ENCODE measurements at regions not wholly inside any gene's neighbourhood (a gene's known extent, or its start where the extent isn't known, plus 50 kb on each side); places are given as distances from the start of the nearest gene placed in this dataset.

DNA sequence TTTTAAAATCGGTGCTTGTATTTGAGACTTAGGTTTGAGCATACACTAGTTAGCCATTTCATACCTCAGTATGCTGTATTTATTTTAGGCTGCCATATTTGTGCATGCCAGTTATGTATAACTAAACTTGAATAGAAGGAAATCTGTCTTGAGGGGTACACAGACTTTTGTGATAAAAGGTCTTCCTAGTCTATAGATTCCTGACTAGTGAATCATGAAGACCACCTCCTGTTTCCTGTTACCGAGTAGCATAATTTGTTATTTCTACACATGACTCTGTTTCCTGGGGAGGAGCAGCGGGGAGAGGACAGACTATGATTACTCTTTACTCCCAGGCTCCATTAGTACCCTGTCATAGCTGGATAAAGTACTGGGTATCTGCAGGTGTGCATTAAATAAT lies 316.8 kb upstream of the SNX7 start:
- Histone ChIP-seq H3K36me3 (ENCODE audit: control insufficient read depth, insufficient read depth, low read length) (no peaks in the 10 kb centered on the region), H3K4me3 (ENCODE audit: low read depth, low read length) (no peak overlapping the region), H3K27me3 (ENCODE audit: control insufficient read depth, insufficient read depth, low read length) (no peaks in the 10 kb centered on the region)
- DNase-seq (ENCODE audit: low read depth): no peak
- TF ChIP-seq, protein P1, sequence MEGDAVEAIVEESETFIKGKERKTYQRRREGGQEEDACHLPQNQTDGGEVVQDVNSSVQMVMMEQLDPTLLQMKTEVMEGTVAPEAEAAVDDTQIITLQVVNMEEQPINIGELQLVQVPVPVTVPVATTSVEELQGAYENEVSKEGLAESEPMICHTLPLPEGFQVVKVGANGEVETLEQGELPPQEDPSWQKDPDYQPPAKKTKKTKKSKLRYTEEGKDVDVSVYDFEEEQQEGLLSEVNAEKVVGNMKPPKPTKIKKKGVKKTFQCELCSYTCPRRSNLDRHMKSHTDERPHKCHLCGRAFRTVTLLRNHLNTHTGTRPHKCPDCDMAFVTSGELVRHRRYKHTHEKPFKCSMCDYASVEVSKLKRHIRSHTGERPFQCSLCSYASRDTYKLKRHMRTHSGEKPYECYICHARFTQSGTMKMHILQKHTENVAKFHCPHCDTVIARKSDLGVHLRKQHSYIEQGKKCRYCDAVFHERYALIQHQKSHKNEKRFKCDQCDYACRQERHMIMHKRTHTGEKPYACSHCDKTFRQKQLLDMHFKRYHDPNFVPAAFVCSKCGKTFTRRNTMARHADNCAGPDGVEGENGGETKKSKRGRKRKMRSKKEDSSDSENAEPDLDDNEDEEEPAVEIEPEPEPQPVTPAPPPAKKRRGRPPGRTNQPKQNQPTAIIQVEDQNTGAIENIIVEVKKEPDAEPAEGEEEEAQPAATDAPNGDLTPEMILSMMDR (IDR thresholded peaks at IDR 0.05; ENCODE audit: insufficient read depth, low read length, poor library complexity, severe bottlenecking): no peak

DNA sequence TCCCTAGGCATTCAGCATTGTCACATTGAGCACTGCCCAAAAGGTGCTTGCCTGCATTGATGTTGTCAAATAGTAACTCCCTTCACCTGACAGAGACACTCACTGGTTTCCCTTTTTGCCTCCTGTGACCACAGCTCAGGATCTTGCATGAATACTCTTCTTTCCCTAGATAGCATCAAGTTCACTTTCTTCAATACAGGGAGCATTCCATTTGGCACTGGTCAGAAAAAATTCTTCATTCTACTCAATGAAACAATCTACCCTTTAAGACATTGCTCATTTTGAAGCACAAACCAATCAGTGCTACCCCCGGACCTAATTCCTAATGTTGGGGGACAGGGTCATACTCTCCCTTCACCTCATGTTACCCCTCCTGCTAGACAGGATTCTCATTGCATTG lies 319.0 kb upstream of the SNX7 start:
- no peaks in the 10 kb centered on the region for H3K27me3 ChIP-seq (ENCODE audit: control insufficient read depth, insufficient read depth, low read length)
- DNase-seq (ENCODE audit: low read depth): no peak
- TF ChIP-seq, protein P1 (IDR thresholded peaks at IDR 0.05; ENCODE audit: insufficient read depth, low read length, poor library complexity, severe bottlenecking): no peak
- no peak overlapping the region for H3K4me3 ChIP-seq (ENCODE audit: low read depth, low read length)
- no peaks in the 10 kb centered on the region for H3K36me3 ChIP-seq (ENCODE audit: control insufficient read depth, insufficient read depth, low read length)

GRCh38 chr1:98340511-98340910 lies 321.0 kb upstream of the SNX7 start:
- TF ChIP-seq, protein P1 (IDR thresholded peaks at IDR 0.05; ENCODE audit: insufficient read depth, low read length, poor library complexity, severe bottlenecking): no peak

GRCh38 chr1:98336472-98337083 lies 324.9 kb upstream of the SNX7 start:
- no peak for DNase-seq (ENCODE audit: low read depth)
- H3K4me3 ChIP-seq (ENCODE audit: low read depth, low read length): no peak overlapping the region
- H3K27me3 ChIP-seq (ENCODE audit: control insufficient read depth, insufficient read depth, low read length): no peaks in the 10 kb centered on the region
- H3K36me3 ChIP-seq (ENCODE audit: control insufficient read depth, insufficient read depth, low read length): no peaks in the 10 kb centered on the region
- TF ChIP-seq, protein P1 (IDR thresholded peaks at IDR 0.05; ENCODE audit: insufficient read depth, low read length, poor library complexity, severe bottlenecking): no peak

More at GRCh38 chr1:98340511-98340910, 321.0 kb upstream of the SNX7 start:
- H3K36me3 ChIP-seq (ENCODE audit: control insufficient read depth, insufficient read depth, low read length): no peaks in the 10 kb centered on the region
- DNase-seq (ENCODE audit: low read depth): no peak
- H3K27me3 ChIP-seq (ENCODE audit: control insufficient read depth, insufficient read depth, low read length): no peaks in the 10 kb centered on the region
- no peak overlapping the region for H3K4me3 ChIP-seq (ENCODE audit: low read depth, low read length)

DNA sequence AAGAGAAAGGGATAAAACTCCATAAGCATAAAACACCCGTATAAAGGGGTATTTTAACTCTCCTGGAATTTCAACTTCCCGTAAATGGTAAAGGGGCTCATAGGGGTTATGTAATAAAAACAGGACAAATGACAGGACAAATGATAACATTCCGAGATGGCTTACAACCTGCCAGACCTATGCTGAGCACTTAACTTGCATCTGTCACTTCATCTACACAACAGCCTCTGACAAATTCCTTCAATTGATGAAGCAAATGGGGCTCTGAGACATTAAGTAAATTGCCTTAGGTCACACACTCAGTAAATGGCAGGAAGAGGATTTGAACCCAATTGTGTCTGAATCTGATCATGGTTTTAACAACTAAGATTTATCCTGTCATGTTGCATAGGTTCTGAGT lies 327.6 kb upstream of the SNX7 start:
- no peaks in the 10 kb centered on the region for H3K27me3 ChIP-seq (ENCODE audit: control insufficient read depth, insufficient read depth, low read length)
- no peak for DNase-seq (ENCODE audit: low read depth)
- TF ChIP-seq, protein P1 (IDR thresholded peaks at IDR 0.05; ENCODE audit: insufficient read depth, low read length, poor library complexity, severe bottlenecking): no peak
- no peaks in the 10 kb centered on the region for H3K36me3 ChIP-seq (ENCODE audit: control insufficient read depth, insufficient read depth, low read length)
- no peak overlapping the region for H3K4me3 ChIP-seq (ENCODE audit: low read depth, low read length)

- TF ChIP-seq, protein P1 (IDR thresholded peaks at IDR 0.05; ENCODE audit: insufficient read depth, low read length, poor library complexity, severe bottlenecking): no peak
- no peak for DNase-seq (ENCODE audit: low read depth)
- H3K36me3 ChIP-seq (ENCODE audit: control insufficient read depth, insufficient read depth, low read length): no peaks in the 10 kb centered on the region
- no peaks in the 10 kb centered on the region for H3K27me3 ChIP-seq (ENCODE audit: control insufficient read depth, insufficient read depth, low read length)
- no peak overlapping the region for H3K4me3 ChIP-seq (ENCODE audit: low read depth, low read length)
Measured at GRCh38 chr1:98333406-98333805, 328.1 kb upstream of the SNX7 start.

Measured in kidney epithelial cell (primary cell).